Nucleus accumbens (tissue), 56 donors: ENCODE measurements at regions not wholly inside any gene's neighbourhood (a gene's known extent, or its start where the extent isn't known, plus 50 kb on each side); places are given as distances from the start of the nearest gene placed in this dataset.

Source experiments
- DNase-seq, 56 donors: peaks; one replicate each; lab custom pipeline; 2025; lab: John Stamatoyannopoulos, UW

GRCh38 chr4:33536898-33537297 is 2707.4 kb downstream of the ARAP2 start:
- no peak for DNase-seq

DNA sequence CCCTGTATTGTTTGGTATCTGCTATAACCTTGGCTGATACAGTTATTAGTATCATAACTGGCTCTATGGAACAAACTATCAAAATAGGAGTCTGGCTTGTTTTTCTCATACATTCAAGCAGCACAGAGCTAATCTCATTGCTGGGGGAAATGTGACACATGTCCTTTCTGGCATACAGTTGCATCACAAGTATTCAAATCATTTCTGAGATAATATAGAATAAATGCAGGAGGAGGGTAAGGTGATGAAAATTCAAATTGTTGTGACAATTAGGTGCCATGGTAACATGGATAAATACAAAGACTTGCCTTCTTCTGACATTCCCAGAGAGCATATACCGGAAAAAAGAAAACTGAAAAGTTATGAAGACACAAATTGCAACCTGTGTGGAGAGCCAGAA is 2706.8 kb downstream of the ARAP2 start:
- DNase-seq: no peak

DNA sequence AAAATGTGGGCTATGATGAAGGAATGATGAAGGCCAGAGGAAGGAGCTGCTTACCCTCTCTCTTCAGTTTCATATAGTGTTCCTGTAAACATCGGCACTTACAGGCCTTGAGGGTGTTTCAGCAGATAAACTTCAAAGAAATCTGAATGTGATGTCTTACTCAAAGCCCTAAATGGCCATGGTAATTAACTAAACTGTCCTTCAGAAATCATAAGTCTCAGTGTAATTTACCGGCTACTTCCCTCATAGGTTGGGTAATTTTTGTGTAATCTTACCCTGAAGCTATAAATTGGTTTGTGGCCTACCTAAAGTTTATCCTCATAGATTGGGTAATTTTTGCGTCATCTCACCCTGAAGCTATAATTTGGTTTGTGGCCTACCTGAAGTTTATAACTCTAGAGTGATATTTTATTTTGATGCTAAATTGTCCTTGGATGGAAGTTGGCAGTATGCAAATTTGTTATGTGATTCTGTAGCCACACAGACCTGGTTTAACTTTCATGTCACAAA is 2700.3 kb downstream of the ARAP2 start:
- no peak for DNase-seq

GRCh38 chr4:33551244-33551643 is 2693.1 kb downstream of the ARAP2 start:
- DNase-seq: no peak

- DNase-seq: no peak
Measured at GRCh38 chr4:33561259-33561658, 2683.1 kb downstream of the ARAP2 start.

- DNase-seq: no peak
Measured at GRCh38 chr4:33566649-33567048, 2677.7 kb downstream of the ARAP2 start.

DNA sequence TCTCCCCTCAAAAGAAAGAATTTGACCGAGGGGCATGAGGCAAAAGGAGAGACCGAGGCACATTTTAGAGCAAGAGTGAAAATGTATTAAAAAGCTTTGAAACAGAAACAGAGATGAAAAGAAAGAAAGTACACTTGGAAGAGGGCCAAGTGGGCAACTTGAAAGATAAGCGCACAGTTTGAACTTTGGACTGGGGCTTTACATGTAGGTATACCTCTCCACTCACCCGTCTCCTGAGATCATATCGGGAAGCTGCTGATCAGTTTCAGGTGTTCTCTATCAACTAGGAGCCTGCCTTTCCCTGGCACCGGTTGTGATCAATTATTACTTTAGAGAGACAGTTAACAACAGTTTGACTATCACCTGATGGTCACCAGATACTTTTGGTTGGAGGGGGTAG is 2666.5 kb downstream of the ARAP2 start:
- DNase-seq: no peak

- DNase-seq: no peak
Measured at GRCh38 chr4:33579951-33580350, 2664.4 kb downstream of the ARAP2 start.

DNA sequence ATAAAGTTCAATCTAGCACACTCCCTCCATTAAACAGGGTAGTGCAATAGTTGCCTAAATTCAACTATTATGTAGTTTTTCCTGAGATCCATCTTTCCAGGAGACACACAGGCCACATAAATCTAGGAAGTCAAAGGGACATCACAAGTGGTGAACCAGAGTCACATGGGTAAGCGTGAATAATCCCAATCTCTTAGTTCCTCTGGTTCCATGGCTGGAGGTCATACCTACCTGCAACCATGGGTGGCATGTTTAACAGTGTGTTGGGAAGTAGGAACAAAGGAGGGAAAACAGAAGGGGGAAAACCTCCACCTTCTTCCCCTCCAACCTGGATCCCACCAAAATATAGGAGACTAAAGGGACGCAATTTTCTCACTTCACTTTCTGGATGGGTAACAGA is 2651.6 kb downstream of the ARAP2 start:
- no peak for DNase-seq

DNA sequence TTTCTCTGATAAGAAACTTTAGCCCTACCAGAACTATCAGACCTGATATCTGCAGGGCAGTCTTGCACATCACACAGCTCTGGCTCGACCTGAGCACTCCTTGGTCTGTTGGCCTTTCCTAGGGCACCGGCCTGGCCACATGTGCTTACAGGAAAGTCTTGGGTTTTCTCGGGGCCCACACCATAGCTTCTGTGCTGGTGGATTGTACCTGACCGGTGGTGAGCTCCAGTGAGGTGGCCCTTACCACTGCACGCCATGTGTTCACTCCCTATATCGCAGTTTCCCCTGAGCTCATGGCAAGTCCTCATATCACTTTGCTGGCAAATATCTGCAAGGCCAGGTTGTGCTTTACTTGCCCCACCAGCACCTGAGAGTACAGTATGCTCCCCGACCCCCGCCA is 2637.4 kb downstream of the ARAP2 start:
- DNase-seq: no peak

- DNase-seq: no peak
Measured at GRCh38 chr4:33616121-33616520, 2628.2 kb downstream of the ARAP2 start.

DNA sequence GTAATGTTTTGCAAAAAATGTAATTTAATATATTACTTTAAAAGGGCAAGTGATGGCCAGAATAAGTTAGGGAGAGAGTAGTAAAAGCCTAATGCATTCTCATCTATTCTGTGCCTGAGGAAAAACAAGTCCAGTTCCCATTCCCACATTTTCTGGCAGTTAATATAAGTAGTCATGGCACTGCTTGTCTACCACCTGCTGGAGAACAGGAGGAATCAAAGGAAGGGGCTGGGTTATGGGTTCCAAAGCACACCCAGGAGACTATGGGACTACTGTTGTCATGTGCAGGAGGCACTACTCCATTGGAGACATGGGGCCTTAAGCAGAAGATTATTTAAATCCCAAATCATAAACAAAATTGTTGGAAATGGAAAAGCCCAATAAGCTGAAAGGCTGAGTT is 2618.6 kb downstream of the ARAP2 start:
- DNase-seq: peak in 1 of 56 donors; percentile 4

- DNase-seq: peak in 1 of 56 donors; percentile 4
Measured at GRCh38 chr4:33626221-33626620, 2618.1 kb downstream of the ARAP2 start.

GRCh38 chr4:33628296-33628695 is 2616.0 kb downstream of the ARAP2 start:
- DNase-seq: peak in 7 of 56 donors; percentile 1 to 16 (median 5)

DNA sequence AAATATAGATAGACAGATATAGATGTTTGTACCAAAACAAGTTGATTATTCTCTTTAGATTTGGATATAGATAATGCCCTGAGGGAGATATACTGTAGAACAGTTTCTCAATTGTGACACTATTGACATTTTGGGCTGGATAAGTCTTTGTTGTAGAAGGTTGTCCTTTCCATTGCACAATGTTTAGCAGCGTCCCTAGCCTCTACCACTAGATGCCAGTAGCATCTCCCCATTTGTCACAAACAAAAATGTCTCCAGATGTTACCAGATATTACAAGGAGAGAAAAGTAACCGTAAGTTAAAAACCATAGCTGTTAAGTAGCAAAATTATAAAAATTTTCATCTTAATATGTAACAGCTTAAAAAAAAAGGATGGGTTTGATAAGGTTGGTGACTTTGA is 2595.3 kb downstream of the ARAP2 start:
- no peak for DNase-seq

DNA sequence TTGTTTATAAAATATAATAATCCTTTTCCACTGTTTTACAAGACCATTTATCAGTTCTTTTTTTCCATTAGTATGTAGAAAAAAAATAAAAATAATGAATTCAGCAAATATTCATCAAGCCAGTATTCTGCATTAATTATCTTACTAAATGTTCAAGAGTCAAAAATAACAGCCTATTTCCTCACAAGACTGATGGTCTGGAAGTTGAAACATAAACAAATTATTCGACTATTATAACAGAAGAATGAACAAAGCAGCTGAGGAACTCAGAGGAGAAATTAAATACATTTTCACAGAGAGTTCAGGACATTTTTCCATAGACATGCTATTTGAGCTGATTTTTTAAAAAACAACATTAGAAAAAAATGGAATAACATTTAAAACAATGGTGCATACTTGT is 2594.8 kb downstream of the ARAP2 start:
- DNase-seq: no peak

- no peak for DNase-seq
Measured at GRCh38 chr4:33650036-33650435, 2594.3 kb downstream of the ARAP2 start.

DNA sequence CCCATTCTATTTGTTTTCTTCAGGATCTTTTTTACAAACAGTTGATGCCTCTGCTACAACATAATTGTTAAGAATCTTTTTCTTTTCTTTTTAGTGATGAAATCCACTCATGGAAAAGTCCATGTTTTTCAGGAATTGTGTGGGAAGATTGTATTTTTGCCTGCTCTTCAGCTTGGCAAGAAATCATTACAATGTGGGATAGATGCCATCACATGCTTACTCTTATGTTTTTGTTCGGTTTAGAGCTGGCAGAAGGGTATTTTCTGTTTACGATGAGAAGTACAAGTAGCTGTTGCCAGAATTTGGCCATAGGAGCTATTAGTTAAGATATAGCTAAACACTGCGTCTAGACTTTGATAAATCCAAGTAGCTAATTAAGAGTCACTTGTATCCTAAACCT is 2585.3 kb downstream of the ARAP2 start:
- no peak for DNase-seq

- no peak for DNase-seq
Measured at GRCh38 chr4:33661636-33662035, 2582.7 kb downstream of the ARAP2 start.

- no peak for DNase-seq
Measured at GRCh38 chr4:33685939-33686338, 2558.4 kb downstream of the ARAP2 start.

DNA sequence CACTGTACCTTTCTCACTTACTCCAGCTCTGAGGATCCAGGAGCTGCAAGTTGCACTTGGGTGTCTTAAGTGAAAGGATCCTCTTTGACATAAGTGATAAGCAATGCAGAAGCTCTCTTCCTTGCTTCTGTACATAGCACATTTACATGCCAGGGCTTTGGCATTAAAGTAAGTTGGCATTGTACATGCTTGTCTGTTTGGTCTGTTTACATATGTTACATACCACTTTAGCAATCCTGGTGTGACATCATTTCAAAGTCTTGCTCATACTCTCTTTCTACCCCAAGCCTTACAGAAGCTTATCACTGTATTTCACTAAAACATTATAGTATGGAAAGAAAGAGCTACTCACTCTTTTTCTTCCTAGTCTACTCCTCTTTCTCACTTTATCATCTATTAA is 2548.3 kb downstream of the ARAP2 start:
- DNase-seq: no peak

- DNase-seq: no peak
Measured at GRCh38 chr4:33696586-33696985, 2547.7 kb downstream of the ARAP2 start.

DNA sequence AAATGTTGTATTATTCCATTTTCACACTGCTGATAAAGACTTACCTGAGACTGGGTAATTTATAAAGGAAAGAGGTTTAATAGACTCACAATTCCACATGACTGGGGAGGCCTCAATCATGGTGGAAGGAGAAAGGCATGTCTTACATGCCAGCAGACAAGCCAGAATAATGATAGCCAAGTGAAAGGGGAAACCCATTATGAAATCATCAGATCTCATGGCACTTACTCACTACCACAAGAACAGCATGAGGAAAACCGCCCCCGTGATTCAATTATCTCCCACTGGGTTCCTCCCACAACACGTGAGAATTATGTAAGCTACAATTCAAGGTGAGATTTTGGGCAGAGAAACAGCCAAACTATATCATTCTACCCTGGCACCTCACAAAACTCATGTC is 2535.1 kb downstream of the ARAP2 start:
- DNase-seq: no peak
